22Rv1 (cell line): ENCODE measurements at regions not wholly inside any gene's neighbourhood (a gene's known extent, or its start where the extent isn't known, plus 50 kb on each side); places are given as distances from the start of the nearest gene placed in this dataset.

Source experiments
- H3K27ac ChIP-seq: fragments of 450-650 bp; 2 replicates; pipeline ENCODE4 v1.5.1; 2017
- CTCF ChIP-seq: fragments of 450-650 bp; IDR thresholded peaks from 2 replicates; pipeline ENCODE4 v1.5.1; 2017; ENCODE audit warnings: mild to moderate bottlenecking
- ZFX ChIP-seq: fragments of 450-650 bp; IDR thresholded peaks from 2 replicates; pipeline ENCODE4 v1.6.1; 2017; ENCODE audit warnings: antibody characterized with exemption, borderline replicate concordance

- no peak overlapping the region for H3K27ac ChIP-seq
- TF ChIP-seq CTCF (no peak), ZFX (no peak)
Measured at GRCh38 chr3:5428607-5429516, 241.4 kb downstream of the EDEM1 start.

GRCh38 chr3:5429517-5429890 is 242.0 kb downstream of the EDEM1 start:
- no peak for TF ChIP-seq CTCF
- no peak for TF ChIP-seq ZFX
- no peak overlapping the region for H3K27ac ChIP-seq

GRCh38 chr3:5430701-5431100 is 243.2 kb downstream of the EDEM1 start:
- H3K27ac ChIP-seq = no peak overlapping the region
- TF ChIP-seq CTCF (no peak), ZFX (no peak)

GRCh38 chr3:5431146-5431545 is 243.6 kb downstream of the EDEM1 start:
- no peak overlapping the region for H3K27ac ChIP-seq
- TF ChIP-seq ZFX = no peak
- no peak for TF ChIP-seq CTCF

- no peak overlapping the region for H3K27ac ChIP-seq
- TF ChIP-seq CTCF (no peak), ZFX (no peak)
Measured at GRCh38 chr3:5431811-5432378, 244.4 kb downstream of the EDEM1 start.

- H3K27ac ChIP-seq = no peak overlapping the region
- TF ChIP-seq ZFX = no peak
Measured at GRCh38 chr3:5437296-5437782, 249.8 kb downstream of the EDEM1 start.

- no peak for TF ChIP-seq ZFX
- TF ChIP-seq CTCF = no peak
- no peak overlapping the region for H3K27ac ChIP-seq
Measured at GRCh38 chr3:5437783-5438323, 250.3 kb downstream of the EDEM1 start.
